ENCODE measurements at regions not wholly inside any gene's neighbourhood (a gene's known extent, or its start where the extent isn't known, plus 50 kb on each side); places are given as distances from the start of the nearest gene placed in this dataset.

DNA sequence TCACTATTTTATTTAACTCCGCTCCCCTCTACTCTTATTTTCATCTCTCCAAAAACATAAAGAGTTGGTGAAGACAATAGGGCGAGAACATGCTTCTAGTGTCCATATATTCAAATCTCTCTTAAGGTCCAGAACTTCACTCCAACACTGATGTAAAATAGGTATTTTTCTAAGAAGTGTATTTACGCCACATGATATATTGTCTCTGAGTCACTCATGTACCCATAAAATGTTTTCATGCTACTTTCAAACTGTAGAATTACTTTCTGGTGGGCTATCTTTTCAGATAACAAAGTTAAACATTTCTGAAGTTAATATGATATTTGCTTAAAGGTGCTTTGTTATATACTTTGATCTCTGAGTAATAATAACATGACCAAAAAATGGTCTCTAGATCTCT, 124.1 kb upstream of the IFNGR1 start:
- no peak for TF ChIP-seq CTCF (IDR thresholded peaks at IDR 0.05)
- TF ChIP-seq POLR2A (IDR thresholded peaks at IDR 0.05), result no peak

All from testis (tissue), 2 donors.